ENCODE measurements at regions not wholly inside any gene's neighbourhood (a gene's known extent, or its start where the extent isn't known, plus 50 kb on each side); places are given as distances from the start of the nearest gene placed in this dataset.

DNA sequence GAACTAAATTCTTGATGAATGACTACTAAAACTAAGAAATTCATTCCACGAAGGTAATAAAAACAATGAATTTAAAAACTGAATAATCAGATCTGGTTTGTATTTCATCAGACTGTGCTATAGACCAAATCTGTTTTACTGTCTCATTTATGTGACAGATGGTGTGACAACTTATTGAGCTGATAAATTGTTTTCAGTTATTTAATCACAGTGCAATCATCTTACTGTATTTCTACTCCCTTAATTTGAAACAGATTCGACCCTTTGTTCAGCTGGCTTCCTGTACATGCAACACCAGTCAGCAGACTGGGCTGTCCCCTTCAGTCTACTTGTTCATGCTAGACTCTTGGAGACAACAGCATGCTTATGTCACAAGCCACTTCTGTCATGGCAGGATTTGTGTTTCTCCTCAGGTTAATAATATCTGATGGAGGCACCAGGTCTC, 150.9 kb downstream of the MBL2 start:
- H3K27ac ChIP-seq (ENCODE audit: low read depth, low read length) = no peak overlapping the region
- no peaks in the 10 kb centered on the region for H3K4me1 Mint-ChIP-seq
- H3K4me3 Mint-ChIP-seq = no peak overlapping the region
- no peak overlapping the region for H3K27ac Mint-ChIP-seq
- intact Hi-C loops (cut with micrococcal nuclease) = no loop called here
- no peaks in the 10 kb centered on the region for H3K27me3 Mint-ChIP-seq
- no peaks in the 10 kb centered on the region for H3K36me3 ChIP-seq (ENCODE audit: control insufficient read depth in 2 of 3, insufficient read depth in 3 of 3, low read length in 3 of 3)
- no peak overlapping the region for H3K4me3 ChIP-seq (ENCODE audit: low read length)
- no peaks in the 10 kb centered on the region for H3K4me1 ChIP-seq (ENCODE audit: control insufficient read depth in 2 of 2, insufficient read depth in 2 of 2, low read length in 2 of 2)
- no peaks in the 10 kb centered on the region for H3K27me3 ChIP-seq (ENCODE audit: control insufficient read depth in 2 of 2, insufficient read depth in 2 of 2, low read length in 2 of 2)
- ATAC-seq = no peak
- no peaks in the 10 kb centered on the region for H3K36me3 Mint-ChIP-seq
- ChIA-PET CTCF (no interaction called here), POLR2A (no interaction called here)
- no peaks in the 10 kb centered on the region for H3K9me3 ChIP-seq (ENCODE audit: control insufficient read depth in 2 of 3, low read length in 3 of 3)
- no peak for DNase-seq
- peaks cover 0 to 4% (median 0%) of the 10 kb centered on the region in 11 donors for H3K9me3 Mint-ChIP-seq

GRCh38 chr10:52623761-52624160, 148.8 kb downstream of the MBL2 start:
- Histone ChIP-seq H3K4me3 (ENCODE audit: low read length) (no peak overlapping the region), H3K4me1 (ENCODE audit: control insufficient read depth in 2 of 2, insufficient read depth in 2 of 2, low read length in 2 of 2) (no peaks in the 10 kb centered on the region), H3K27ac (ENCODE audit: low read depth, low read length) (no peak overlapping the region), H3K9me3 (ENCODE audit: control insufficient read depth in 2 of 3, low read length in 3 of 3) (no peaks in the 10 kb centered on the region), H3K36me3 (ENCODE audit: control insufficient read depth in 2 of 3, insufficient read depth in 3 of 3, low read length in 3 of 3) (no peaks in the 10 kb centered on the region), H3K27me3 (ENCODE audit: control insufficient read depth in 2 of 2, insufficient read depth in 2 of 2, low read length in 2 of 2) (no peaks in the 10 kb centered on the region)
- intact Hi-C loops (cut with micrococcal nuclease) = no loop called here
- DNase-seq = no peak
- ChIA-PET POLR2A (no interaction called here), CTCF (no interaction called here)
- H3K4me1 Mint-ChIP-seq = no peaks in the 10 kb centered on the region
- no peak for ATAC-seq
- H3K27ac Mint-ChIP-seq = no peak overlapping the region
- no peak overlapping the region for H3K4me3 Mint-ChIP-seq
- no peaks in the 10 kb centered on the region for H3K27me3 Mint-ChIP-seq
- H3K9me3 Mint-ChIP-seq = peaks cover 0 to 4% (median 0%) of the 10 kb centered on the region in 11 donors
- no peaks in the 10 kb centered on the region for H3K36me3 Mint-ChIP-seq

DNA sequence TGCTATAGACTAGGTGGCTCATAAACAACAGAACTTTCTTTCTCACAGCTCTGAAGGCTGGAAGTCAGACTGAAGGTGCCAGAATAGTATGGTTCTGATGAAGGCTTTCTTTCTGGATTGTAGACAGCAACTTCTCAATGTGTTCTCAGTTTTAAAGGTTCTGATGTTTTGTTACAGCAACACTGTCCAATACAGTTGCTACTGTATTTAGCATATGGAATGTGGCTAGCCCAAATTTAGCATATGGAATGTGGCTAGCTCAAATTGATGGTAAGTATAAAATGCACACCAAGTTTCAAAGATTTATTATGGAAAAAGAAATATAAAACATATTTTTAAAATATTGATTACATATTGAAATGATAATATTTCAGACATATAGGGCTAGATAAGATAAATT, 145.3 kb downstream of the MBL2 start:
- Mint-ChIP-seq H3K27ac (no peak overlapping the region), H3K36me3 (no peaks in the 10 kb centered on the region)

DNA sequence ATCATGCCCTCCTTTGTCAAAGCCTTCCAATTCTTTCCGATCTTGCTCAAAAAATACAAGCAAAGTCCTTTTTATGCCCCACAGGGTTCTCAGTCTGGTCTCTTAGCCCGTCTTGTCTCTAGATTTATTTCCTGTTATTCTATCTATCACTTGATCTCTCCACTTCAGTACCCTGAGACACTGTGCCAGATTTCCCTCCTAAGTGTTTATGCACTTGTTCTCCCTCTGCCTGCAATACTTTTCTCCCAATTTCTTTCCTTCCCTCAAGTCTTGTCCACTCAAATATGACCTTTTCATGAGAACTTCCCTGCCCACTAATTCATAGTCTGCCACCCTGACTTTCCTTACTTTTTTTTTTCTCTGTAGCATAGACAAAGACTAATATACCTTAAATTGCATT, 141.4 kb downstream of the MBL2 start:
- Histone ChIP-seq H3K27me3 (ENCODE audit: control insufficient read depth in 2 of 2, insufficient read depth in 2 of 2, low read length in 2 of 2) (no peaks in the 10 kb centered on the region), H3K36me3 (ENCODE audit: control insufficient read depth in 2 of 3, insufficient read depth in 3 of 3, low read length in 3 of 3) (no peaks in the 10 kb centered on the region), H3K9me3 (ENCODE audit: control insufficient read depth in 2 of 3, low read length in 3 of 3) (no peaks in the 10 kb centered on the region), H3K27ac (ENCODE audit: low read depth, low read length) (no peak overlapping the region), H3K4me1 (ENCODE audit: control insufficient read depth in 2 of 2, insufficient read depth in 2 of 2, low read length in 2 of 2) (no peaks in the 10 kb centered on the region), H3K4me3 (ENCODE audit: low read length) (no peak overlapping the region)
- POLR2A ChIA-PET = no interaction called here
- CTCF ChIA-PET = no interaction called here
- ATAC-seq (no peak), DNase-seq (no peak)
- H3K27ac Mint-ChIP-seq = no peak overlapping the region
- intact Hi-C loops (cut with micrococcal nuclease) = no loop called here
- H3K4me1 Mint-ChIP-seq = no peaks in the 10 kb centered on the region
- H3K36me3 Mint-ChIP-seq = no peaks in the 10 kb centered on the region
- H3K27me3 Mint-ChIP-seq = no peaks in the 10 kb centered on the region
- peaks cover 0 to 1% (median 0%) of the 10 kb centered on the region in 11 donors for H3K9me3 Mint-ChIP-seq
- no peak overlapping the region for H3K4me3 Mint-ChIP-seq

More for the DNA sequence above, 145.3 kb downstream of the MBL2 start:
- no peak overlapping the region for H3K4me3 ChIP-seq (ENCODE audit: low read length)
- Mint-ChIP-seq H3K4me1 (no peaks in the 10 kb centered on the region), H3K4me3 (no peak overlapping the region), H3K27me3 (no peaks in the 10 kb centered on the region), H3K9me3 (peaks cover 0 to 3% (median 0%) of the 10 kb centered on the region in 11 donors)
- no peak for ATAC-seq
- H3K27ac ChIP-seq (ENCODE audit: low read depth, low read length) = no peak overlapping the region
- ChIA-PET CTCF (no interaction called here), POLR2A (no interaction called here)
- no peaks in the 10 kb centered on the region for H3K9me3 ChIP-seq (ENCODE audit: control insufficient read depth in 2 of 3, low read length in 3 of 3)
- no peak for DNase-seq
- H3K36me3 ChIP-seq (ENCODE audit: control insufficient read depth in 2 of 3, insufficient read depth in 3 of 3, low read length in 3 of 3) = no peaks in the 10 kb centered on the region
- intact Hi-C loops (cut with micrococcal nuclease) = no loop called here
- no peaks in the 10 kb centered on the region for H3K4me1 ChIP-seq (ENCODE audit: control insufficient read depth in 2 of 2, insufficient read depth in 2 of 2, low read length in 2 of 2)
- H3K27me3 ChIP-seq (ENCODE audit: control insufficient read depth in 2 of 2, insufficient read depth in 2 of 2, low read length in 2 of 2) = no peaks in the 10 kb centered on the region

DNA sequence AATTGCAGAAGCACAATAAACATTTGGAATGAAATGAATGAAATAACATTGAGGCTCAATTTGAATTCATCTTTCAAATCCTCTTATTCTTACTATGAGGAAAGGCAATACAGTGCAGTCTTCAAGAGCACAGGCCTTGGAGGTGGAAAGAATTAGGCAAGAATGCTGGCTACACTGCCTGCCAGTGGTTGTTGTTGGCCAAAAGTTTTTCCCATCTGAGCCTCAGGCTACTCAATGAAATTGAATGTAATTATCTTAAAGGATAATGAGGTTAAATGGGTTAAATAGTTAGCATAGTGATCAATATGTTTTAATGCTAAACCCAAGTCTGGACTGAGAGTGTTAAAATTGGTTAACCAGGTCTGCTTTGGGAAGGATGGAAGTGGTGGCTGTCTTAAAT, 140.9 kb downstream of the MBL2 start:
- intact Hi-C loops (cut with micrococcal nuclease) = no loop called here
- H3K9me3 ChIP-seq (ENCODE audit: control insufficient read depth in 2 of 3, low read length in 3 of 3) = no peaks in the 10 kb centered on the region
- H3K4me1 ChIP-seq (ENCODE audit: control insufficient read depth in 2 of 2, insufficient read depth in 2 of 2, low read length in 2 of 2) = no peaks in the 10 kb centered on the region
- ChIA-PET POLR2A (no interaction called here), CTCF (no interaction called here)
- ATAC-seq = no peak
- Mint-ChIP-seq H3K4me1 (no peaks in the 10 kb centered on the region), H3K9me3 (peaks cover 0 to under 1% (median 0%) of the 10 kb centered on the region in 11 donors), H3K36me3 (no peaks in the 10 kb centered on the region), H3K27me3 (no peaks in the 10 kb centered on the region), H3K4me3 (no peak overlapping the region), H3K27ac (no peak overlapping the region)
- no peaks in the 10 kb centered on the region for H3K36me3 ChIP-seq (ENCODE audit: control insufficient read depth in 2 of 3, insufficient read depth in 3 of 3, low read length in 3 of 3)
- no peak overlapping the region for H3K4me3 ChIP-seq (ENCODE audit: low read length)
- no peak for DNase-seq
- H3K27ac ChIP-seq (ENCODE audit: low read depth, low read length) = no peak overlapping the region
- H3K27me3 ChIP-seq (ENCODE audit: control insufficient read depth in 2 of 2, insufficient read depth in 2 of 2, low read length in 2 of 2) = no peaks in the 10 kb centered on the region

- Mint-ChIP-seq H3K27me3 (no peaks in the 10 kb centered on the region), H3K27ac (no peak overlapping the region)
- CTCF ChIA-PET = no interaction called here
Observed at GRCh38 chr10:52632591-52632990, 140.0 kb downstream of the MBL2 start.

GRCh38 chr10:52633266-52633665, 139.3 kb downstream of the MBL2 start:
- Histone ChIP-seq H3K36me3 (ENCODE audit: control insufficient read depth in 2 of 3, insufficient read depth in 3 of 3, low read length in 3 of 3) (no peaks in the 10 kb centered on the region), H3K4me1 (ENCODE audit: control insufficient read depth in 2 of 2, insufficient read depth in 2 of 2, low read length in 2 of 2) (no peaks in the 10 kb centered on the region), H3K27ac (ENCODE audit: low read depth, low read length) (no peak overlapping the region), H3K9me3 (ENCODE audit: control insufficient read depth in 2 of 3, low read length in 3 of 3) (no peaks in the 10 kb centered on the region), H3K4me3 (ENCODE audit: low read length) (no peak overlapping the region), H3K27me3 (ENCODE audit: control insufficient read depth in 2 of 2, insufficient read depth in 2 of 2, low read length in 2 of 2) (no peaks in the 10 kb centered on the region)
- no peak overlapping the region for H3K4me3 Mint-ChIP-seq
- H3K9me3 Mint-ChIP-seq = peaks cover 0 to 4% (median 0%) of the 10 kb centered on the region in 11 donors
- intact Hi-C loops (cut with micrococcal nuclease) = no loop called here
- no peaks in the 10 kb centered on the region for H3K36me3 Mint-ChIP-seq
- H3K4me1 Mint-ChIP-seq = no peaks in the 10 kb centered on the region
- CTCF ChIA-PET = no interaction called here
- POLR2A ChIA-PET = no interaction called here
- H3K27me3 Mint-ChIP-seq = no peaks in the 10 kb centered on the region
- DNase-seq (no peak), ATAC-seq (no peak)
- H3K27ac Mint-ChIP-seq = no peak overlapping the region

More at GRCh38 chr10:52632591-52632990, 140.0 kb downstream of the MBL2 start:
- intact Hi-C loops (cut with micrococcal nuclease) = no loop called here
- POLR2A ChIA-PET = no interaction called here
- H3K4me3 Mint-ChIP-seq = no peak overlapping the region
- H3K4me1 Mint-ChIP-seq = no peaks in the 10 kb centered on the region
- H3K27me3 ChIP-seq (ENCODE audit: control insufficient read depth in 2 of 2, insufficient read depth in 2 of 2, low read length in 2 of 2) = no peaks in the 10 kb centered on the region
- no peak overlapping the region for H3K4me3 ChIP-seq (ENCODE audit: low read length)
- peaks cover 0 to 4% (median 0%) of the 10 kb centered on the region in 11 donors for H3K9me3 Mint-ChIP-seq
- H3K27ac ChIP-seq (ENCODE audit: low read depth, low read length) = no peak overlapping the region
- no peaks in the 10 kb centered on the region for H3K9me3 ChIP-seq (ENCODE audit: control insufficient read depth in 2 of 3, low read length in 3 of 3)
- H3K36me3 ChIP-seq (ENCODE audit: control insufficient read depth in 2 of 3, insufficient read depth in 3 of 3, low read length in 3 of 3) = no peaks in the 10 kb centered on the region
- no peak for DNase-seq
- no peaks in the 10 kb centered on the region for H3K4me1 ChIP-seq (ENCODE audit: control insufficient read depth in 2 of 2, insufficient read depth in 2 of 2, low read length in 2 of 2)
- no peaks in the 10 kb centered on the region for H3K36me3 Mint-ChIP-seq
- ATAC-seq = no peak
